Islet of Langerhans (tissue), 1 donor: ENCODE measurements at regions not wholly inside any gene's neighbourhood (a gene's known extent, or its start where the extent isn't known, plus 50 kb on each side); places are given as distances from the start of the nearest gene placed in this dataset.

Source experiments
- FAIRE-seq: peaks from one replicate; lab custom pipeline; 2011; peaks lifted over from hg19 to GRCh38; lab: Jason Lieb, UNC

GRCh38 chr2:6206882-6207281 lies 514.7 kb downstream of the SOX11 start:
- no peak for FAIRE-seq

- FAIRE-seq, result no peak
Observed at GRCh38 chr2:6211236-6211635, 519.1 kb downstream of the SOX11 start.

- no peak for FAIRE-seq
Observed at GRCh38 chr2:6212491-6212890, 520.3 kb downstream of the SOX11 start.

GRCh38 chr2:6213056-6213780 lies 521.0 kb downstream of the SOX11 start:
- no peak for FAIRE-seq

- no peak for FAIRE-seq
Observed at GRCh38 chr2:6214471-6214870, 522.3 kb downstream of the SOX11 start.

- FAIRE-seq, result no peak
Observed at GRCh38 chr2:6215053-6215452, 522.9 kb downstream of the SOX11 start.

- no peak for FAIRE-seq
Observed at GRCh38 chr2:6216234-6216633, 524.0 kb downstream of the SOX11 start.

- no peak for FAIRE-seq
Observed at GRCh38 chr2:6218926-6219325, 526.7 kb downstream of the SOX11 start.

GRCh38 chr2:6219906-6220305 lies 527.7 kb downstream of the SOX11 start:
- FAIRE-seq, result no peak

- FAIRE-seq, result no peak
Observed at GRCh38 chr2:6222296-6222695, 530.1 kb downstream of the SOX11 start.

GRCh38 chr2:6224267-6224666 lies 532.1 kb downstream of the SOX11 start:
- FAIRE-seq, result no peak

- no peak for FAIRE-seq
Observed at GRCh38 chr2:6228251-6228650, 536.1 kb downstream of the SOX11 start.

- no peak for FAIRE-seq
Observed at GRCh38 chr2:6231166-6231565, 539.0 kb downstream of the SOX11 start.

- FAIRE-seq, result no peak
Observed at GRCh38 chr2:6233993-6234392, 541.8 kb downstream of the SOX11 start.

- no peak for FAIRE-seq
Observed at GRCh38 chr2:6234702-6235101, 542.5 kb downstream of the SOX11 start.

- FAIRE-seq, result no peak
Observed at GRCh38 chr2:6236317-6236716, 544.1 kb downstream of the SOX11 start.

GRCh38 chr2:6237039-6237660 lies 545.0 kb downstream of the SOX11 start:
- FAIRE-seq, result no peak

GRCh38 chr2:6249557-6249956 lies 557.4 kb downstream of the SOX11 start:
- no peak for FAIRE-seq

- FAIRE-seq, result no peak
Observed at GRCh38 chr2:6254441-6254840, 562.3 kb downstream of the SOX11 start.

- FAIRE-seq, result no peak
Observed at GRCh38 chr2:6264198-6264597, 572.0 kb downstream of the SOX11 start.

- no peak for FAIRE-seq
Observed at GRCh38 chr2:6281524-6281923, 584.2 kb downstream of the CMPK2 start.

- no peak for FAIRE-seq
Observed at GRCh38 chr2:6283259-6283658, 582.4 kb downstream of the CMPK2 start.

GRCh38 chr2:6287406-6287805 lies 578.3 kb downstream of the CMPK2 start:
- FAIRE-seq, result no peak

- no peak for FAIRE-seq
Observed at GRCh38 chr2:6288791-6289190, 576.9 kb downstream of the CMPK2 start.
